ENCODE measurements at regions not wholly inside any gene's neighbourhood (a gene's known extent, or its start where the extent isn't known, plus 50 kb on each side); places are given as distances from the start of the nearest gene placed in this dataset.

DNA sequence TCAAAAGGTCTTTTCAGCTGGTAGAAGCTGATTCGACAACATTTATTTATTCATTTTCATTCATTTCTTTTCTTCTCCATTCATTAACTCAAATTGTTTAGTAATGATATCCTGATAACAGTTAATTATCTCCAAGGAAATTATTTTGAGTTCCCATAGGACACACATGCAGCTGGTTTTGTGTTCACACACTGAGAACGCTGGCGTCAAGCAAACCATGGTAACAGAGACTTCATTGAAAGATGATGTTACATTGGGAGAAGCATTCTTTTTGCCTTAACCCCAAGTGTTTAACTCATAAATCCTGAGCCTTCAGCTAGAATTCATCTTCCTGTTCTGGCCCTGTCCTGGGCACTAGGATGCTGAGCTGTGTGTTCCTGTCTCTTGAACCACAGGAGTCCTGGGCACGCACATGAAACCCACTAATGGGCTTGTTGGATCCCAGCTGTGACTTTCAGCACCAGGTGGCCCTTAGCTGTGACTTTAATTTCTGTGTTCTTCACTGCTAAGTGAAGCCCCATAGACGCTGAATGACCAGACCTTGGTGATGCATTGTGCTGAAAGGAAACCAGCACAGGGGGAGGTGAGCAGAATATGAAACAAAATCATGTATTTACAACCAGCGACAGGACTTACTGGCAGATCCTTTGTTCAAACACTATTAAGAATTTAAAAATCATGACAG, 121.5 kb upstream of the PRSS58 start:
- TF ChIP-seq POLR2A (IDR thresholded peaks at IDR 0.05) = no peak
- TF ChIP-seq, protein P1, sequence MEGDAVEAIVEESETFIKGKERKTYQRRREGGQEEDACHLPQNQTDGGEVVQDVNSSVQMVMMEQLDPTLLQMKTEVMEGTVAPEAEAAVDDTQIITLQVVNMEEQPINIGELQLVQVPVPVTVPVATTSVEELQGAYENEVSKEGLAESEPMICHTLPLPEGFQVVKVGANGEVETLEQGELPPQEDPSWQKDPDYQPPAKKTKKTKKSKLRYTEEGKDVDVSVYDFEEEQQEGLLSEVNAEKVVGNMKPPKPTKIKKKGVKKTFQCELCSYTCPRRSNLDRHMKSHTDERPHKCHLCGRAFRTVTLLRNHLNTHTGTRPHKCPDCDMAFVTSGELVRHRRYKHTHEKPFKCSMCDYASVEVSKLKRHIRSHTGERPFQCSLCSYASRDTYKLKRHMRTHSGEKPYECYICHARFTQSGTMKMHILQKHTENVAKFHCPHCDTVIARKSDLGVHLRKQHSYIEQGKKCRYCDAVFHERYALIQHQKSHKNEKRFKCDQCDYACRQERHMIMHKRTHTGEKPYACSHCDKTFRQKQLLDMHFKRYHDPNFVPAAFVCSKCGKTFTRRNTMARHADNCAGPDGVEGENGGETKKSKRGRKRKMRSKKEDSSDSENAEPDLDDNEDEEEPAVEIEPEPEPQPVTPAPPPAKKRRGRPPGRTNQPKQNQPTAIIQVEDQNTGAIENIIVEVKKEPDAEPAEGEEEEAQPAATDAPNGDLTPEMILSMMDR (IDR thresholded peaks at IDR 0.05) = no peak

All from vagina (tissue), 2 donors.